ENCODE measurements at regions not wholly inside any gene's neighbourhood (a gene's known extent, or its start where the extent isn't known, plus 50 kb on each side); places are given as distances from the start of the nearest gene placed in this dataset.
"Not testable (repeated sequence)": the region's sequence is repeated elsewhere in the genome, so short reads cannot be mapped to it uniquely, and the experiment has no call there.

DNA sequence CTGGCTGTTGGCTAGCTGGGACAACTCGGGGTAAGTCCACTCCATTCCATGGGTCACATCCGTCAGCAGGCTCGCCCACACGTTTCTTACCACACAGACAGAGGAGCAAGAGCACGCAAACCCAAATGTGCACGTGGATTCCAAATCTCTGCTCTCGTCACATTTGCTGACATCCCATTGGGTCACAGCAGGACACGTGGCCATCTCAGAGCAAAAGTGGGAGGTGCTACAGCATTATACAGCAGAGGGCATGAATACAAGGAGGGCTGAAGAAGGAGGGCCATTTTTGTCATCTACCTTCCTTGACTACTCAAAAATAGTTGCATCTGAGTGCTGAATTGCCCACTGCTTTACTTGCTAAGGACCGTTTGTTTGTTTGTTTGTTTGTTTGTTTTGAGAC lies 84.7 kb downstream of the RBBP6 start:
- no peak for DNase-seq

DNA sequence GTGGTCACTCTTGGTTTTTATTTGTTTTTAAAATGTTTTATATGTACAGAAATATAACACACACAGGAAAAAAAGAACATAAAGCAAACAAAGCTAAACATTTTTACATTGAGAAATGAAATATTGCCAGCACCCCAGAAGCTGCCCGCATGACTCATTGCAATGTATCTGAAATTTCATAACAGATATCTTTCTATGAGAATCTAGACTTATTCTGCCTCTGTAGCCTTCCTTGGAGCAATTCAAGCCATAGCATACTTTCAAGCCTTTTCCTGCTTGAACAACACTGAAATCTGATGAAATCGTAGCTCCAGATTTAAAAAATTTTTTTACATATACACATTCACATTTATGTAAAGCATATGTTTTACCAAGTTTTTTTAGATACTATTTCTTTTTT lies 86.9 kb downstream of the RBBP6 start:
- no peak for DNase-seq

DNA sequence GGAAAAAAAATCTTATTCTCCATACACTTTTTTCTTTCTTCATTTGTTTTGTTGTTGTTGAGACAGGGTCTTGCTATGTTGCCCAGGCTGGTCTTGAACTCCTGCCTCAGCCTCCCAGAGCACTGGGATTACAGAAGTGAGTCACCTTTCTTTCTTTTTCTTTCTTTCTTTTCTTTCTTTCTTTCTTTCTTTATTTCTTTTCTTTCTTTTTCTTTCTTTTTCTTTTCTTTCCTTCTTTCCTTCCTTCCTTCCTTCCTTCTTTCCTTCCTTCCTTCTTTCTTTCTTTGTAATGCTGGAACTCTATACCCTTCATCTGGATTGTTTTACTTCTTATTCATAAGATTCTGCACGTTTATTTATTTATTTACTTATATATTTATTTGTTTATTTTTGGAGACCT lies 94.5 kb upstream of the TNRC6A start:
- DNase-seq, result no peak

DNA sequence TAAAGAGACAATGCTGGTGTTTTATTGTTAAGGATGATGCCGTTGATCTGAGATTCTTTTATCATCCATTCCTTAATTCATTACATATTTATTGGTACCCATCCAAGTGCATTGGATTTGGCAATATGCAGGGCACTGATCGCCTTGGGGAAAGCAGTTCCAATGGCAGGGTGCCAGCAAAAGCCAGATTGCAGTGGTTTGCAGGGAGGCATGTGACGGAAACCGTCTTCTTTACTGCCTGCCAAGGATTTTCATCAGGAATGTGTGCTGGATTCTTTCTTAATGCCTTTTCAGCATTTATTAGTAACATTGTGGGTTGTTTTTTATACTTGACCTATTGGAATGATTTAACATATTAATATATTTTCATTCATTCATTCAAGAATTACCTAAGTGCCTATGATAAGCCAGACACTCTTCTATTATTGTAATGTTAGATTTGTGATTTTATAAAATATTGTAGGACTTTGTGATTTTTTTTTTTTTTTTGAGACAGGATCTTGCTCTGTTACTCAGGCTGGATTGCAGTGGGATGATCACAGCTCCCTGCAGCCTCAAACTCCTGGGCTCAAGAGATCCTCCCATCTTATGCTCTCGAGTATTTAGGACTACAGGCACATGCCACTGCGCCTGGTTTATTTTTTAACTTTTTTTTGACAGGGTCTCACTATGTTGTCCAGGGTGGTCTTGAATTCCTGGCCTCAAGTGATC lies 93.4 kb upstream of the TNRC6A start:
- DNase-seq, result no peak

DNA sequence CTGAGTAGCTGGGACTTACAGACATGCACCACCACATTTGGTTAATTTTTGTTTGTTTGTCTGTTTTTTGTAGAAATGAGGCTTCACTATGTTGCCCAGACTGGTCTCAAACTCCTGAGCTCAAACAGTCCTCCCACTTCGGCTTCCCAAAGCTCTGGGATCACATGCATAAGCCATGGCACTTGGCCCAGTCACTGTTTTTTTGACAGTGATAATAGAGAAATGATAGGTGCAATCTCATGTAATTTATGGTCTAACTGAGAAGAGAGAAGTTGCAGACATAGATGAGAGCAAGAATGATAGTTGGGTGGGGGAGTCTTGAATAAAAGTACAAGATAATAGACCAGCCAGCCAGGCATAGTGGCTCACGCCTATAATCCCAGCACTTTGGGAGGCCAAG lies 89.7 kb upstream of the TNRC6A start:
- DNase-seq, result no peak

DNA sequence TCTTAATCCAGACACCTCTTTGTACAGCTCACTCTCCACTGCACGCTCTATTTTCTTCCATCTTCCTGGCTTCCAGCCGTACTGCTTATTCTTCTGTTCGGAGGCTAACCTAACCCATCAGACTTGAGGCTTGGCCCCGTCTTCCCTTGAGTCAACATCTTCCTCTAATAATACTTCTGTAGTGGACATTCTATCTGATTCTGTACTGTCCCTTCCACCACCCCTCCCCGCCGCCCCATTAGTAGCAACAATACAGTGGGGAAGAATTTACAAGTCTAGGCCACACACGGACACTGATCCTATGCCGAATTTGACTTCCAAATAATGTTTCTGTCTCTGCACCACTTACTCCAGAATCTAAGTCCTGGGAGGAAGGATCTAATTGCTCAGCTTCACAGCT lies 86.0 kb upstream of the TNRC6A start:
- no peak for DNase-seq

DNA sequence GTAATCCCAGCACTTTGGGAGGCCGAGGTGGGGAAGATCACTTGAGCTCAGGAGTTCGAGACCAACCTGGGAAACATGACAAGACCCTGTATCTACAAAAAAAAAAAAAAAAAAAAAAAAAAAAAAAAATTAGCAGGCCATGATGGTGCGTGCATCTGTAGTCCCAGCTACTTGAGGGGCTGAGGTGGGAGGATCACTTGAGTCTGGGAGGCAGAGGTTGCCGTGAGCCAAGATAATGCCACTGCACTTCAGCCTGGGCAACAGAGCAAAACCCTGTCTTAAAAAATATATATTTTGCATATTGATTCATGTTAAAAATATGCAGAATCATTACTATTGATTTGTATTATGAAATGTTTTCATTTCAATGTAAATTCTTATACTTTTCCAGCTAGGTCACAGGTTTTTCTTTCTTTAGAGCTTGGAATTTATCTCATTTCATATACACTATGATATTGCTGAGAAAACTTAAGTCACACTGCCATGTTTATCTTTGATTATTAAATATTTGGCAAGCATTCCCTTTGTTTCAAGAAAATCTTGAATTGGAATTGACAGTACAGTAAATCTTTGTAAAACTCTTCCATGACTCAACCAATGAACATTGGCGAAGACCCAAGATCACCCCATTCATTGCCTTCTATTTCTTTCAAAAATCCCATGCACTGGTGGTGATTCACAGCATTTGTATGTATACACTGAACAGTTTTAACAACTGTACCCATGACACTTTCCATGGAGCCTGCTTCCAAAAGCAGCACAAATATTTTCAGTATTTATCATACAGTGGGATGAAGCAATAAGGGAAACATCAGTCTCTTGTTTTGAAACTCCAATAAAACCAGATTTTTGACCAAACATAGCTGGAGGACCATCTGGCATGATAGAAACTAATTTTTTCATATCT lies 83.5 kb upstream of the TNRC6A start:
- DNase-seq, result no peak

DNA sequence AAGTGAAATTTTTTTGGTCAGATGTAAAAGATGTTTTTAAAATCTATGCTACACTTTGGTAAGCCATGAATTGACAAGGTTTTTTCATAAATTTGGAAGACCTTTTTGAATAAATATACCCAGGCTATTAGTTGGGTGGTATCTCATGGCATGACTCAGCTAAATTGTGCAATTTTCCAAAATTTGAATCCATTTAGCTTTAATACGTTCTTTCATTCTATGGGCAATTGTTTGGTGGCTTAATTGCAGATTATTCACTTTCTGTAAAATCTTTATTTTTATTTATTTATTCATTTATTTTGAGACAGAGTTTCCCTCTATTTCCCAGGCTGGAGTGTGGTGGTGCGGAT lies 82.8 kb upstream of the TNRC6A start:
- DNase-seq, result no peak

DNA sequence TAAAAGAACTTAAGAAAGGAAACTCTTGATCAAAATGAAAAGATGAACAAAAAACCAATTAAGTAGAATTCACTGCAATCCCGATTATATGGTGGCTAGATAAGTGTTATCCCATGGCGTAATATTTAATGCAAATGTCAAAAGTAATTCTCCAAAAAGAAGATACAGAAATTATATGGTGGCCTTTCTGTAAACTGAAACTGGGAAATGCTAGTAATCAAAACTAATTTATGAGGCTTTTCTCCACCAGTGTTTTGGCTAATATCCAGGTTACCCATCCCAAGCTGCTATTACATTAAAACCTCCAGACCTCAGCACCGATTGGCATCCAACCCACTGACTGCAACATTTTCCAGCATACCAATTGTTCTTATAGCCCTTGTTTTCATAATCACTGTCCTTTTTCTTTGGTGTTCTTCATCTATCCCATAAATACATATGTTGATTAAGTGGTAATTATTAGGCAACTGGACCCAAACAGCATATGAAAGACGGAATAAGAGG lies 77.2 kb upstream of the TNRC6A start:
- no peak for DNase-seq

DNA sequence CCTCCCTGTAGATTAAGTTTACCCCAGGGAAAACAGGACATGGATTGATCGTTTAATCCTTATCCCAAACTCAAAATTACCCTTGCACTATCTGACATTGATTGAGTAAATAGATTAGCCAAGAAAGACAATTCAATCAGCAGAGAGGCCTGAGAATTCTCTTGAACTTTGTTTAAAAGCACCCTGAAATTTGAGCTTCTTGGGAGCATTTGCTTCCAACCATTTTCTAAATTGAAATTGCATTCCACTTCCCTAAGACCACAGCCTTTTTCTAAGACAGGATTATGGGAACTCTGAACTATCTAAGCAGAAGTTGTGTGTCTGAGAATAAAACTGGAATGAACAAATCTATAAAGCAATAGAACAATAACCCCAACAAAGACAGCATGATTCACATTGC lies 76.6 kb upstream of the TNRC6A start:
- DNase-seq, result no peak

DNA sequence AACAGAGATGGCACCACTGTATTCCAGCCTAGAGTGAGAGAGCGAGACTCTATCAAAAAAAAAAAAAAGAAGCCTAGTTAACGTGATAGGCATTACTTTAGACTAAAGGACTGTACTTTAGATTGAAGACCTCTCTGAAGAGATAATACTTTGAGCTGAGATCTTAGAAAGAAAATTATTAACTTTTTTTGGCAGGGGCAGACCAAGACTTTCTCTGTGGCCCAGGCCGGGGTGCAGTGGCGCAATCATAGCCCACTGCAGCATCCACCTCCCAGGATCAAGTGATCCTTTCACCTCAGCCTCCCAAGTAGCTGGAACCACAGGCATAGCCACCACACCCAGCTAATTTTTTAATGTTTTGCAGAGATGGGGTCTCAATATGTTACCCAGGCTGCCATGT lies 75.7 kb upstream of the TNRC6A start:
- DNase-seq, result no peak

DNA sequence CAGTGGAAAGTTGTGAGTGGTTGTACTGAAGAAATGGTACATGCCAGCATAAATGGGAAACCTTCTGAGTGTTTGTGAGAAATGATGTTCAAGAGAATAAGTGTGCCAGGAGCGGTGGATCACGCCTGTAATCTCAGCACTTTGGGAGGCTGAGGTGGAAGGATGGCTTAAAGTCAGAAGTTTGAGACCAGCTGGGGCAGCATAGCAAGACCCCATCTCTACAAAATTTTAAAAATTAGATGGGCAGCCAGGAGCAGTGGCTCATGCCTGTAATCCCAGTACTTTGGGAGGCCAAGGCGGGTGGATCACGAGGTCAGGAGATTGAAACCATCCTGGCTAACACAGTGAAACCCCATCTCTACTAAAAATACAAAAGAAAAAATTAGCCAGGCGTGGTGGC lies 63.5 kb upstream of the TNRC6A start:
- not testable (repeated sequence) for DNase-seq

DNA sequence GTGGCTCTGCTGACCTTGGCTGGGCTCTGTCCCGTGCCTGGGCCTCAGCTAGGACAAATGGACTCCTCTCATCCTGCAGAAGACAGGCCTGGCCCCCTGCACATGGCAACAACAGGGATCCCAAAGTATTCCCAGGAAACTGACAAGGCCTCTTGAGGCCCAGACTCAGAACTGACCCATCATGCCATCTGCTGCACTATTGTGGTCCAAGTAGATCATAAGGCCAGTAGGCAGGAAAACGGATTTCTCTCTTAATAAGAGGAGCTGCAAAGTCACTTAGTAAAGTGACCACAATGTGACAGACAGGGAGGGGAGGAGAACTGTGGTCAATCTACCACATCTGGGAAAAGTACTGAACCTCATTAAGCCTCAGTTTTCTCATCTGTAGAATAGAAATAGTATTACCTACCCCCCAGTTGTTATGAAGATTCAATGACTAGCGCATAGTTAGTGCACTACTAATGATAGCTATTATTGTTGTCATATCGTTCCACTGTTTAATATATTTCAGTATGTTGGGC lies 62.1 kb upstream of the TNRC6A start:
- DNase-seq, result no peak

DNA sequence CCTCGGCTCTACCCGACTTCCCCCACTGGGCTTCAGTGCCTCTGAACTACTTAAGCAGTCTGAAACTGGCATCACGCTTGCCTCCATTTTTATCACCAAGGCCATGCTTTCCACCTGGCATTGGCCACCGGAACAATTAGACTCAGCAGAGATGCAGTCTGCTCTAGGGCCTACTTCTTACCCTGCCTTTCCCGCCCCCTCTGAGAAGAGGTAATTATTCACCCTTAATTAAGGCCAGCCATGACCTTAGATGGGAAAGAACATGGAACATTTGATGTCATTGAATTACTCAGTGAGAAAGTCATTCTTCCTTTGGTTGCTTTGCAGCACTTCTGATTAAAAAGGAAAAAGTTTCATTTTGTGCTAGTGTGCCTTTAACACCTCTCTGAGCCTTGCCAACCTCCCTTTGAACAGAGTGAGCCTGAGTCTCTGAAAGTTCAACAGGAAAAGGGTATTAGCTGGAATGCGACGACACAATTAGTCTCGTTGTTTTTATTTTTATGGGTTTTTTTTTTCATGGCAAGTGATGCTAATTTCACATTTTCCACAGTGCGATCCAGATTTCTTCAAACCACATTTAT lies 60.9 kb upstream of the TNRC6A start:
- peak; percentile 35 for DNase-seq

DNA sequence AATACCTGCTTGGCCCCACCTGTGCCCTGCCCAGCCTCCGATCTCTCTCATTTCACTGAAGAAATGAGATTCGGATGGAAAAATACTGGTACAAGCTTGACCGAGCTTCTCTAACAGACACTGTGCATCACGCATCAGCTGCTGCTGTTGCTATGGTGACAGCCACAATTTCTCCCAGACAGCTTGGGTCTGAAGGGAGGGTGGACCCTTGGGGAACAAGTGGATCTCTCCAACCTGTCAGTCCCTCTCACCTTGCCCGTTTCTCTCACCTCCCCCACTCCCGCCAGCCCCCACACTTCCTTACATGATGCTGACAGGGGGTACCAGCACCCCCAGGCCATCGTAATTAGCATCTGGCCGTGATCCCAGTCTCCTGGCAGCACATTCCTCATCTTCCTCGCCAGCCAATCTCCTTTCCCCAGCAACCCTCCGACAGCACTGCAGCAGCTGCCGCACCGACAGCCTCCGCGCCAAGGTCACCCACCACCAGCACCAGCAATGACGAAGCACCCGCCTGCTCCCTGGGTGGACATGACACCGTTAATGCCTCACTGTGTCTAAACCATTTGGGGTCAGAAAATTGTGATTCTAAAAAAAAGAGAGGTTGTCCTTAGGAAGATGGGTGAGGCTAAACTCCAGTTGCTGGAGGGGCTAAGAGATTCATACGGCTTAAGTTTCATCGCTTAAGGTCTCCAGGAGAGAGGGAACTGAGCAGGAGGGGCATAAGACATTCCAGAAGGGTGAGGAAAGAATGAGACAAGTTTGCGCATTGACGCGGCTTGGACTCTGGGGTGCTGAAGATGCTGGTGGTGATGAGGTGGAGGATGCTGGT lies 58.6 kb upstream of the TNRC6A start:
- no peak for DNase-seq

DNA sequence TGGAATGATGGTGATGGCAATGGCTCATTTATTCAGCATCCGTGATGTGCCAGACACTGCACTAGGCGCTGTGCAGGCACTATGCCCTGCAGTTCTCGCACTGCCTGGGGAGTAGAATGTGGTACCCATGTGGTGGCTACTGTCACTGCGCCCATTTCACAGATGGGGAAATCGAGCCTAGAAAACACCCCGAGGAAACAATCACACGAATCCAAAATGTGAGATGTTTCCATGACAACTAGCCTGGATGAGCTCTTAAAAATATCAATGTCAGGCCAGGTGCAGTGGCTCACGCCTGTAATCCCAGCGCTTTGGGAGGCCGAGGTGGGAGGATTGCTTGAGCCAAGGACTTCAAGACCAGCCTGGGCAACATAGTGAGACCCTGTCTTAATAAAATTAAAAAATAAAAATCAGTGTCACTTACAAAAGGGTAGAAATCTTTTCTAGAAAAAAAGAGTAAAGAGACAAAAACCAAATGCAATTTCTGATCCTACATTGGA lies 57.9 kb upstream of the TNRC6A start:
- no peak for DNase-seq

DNA sequence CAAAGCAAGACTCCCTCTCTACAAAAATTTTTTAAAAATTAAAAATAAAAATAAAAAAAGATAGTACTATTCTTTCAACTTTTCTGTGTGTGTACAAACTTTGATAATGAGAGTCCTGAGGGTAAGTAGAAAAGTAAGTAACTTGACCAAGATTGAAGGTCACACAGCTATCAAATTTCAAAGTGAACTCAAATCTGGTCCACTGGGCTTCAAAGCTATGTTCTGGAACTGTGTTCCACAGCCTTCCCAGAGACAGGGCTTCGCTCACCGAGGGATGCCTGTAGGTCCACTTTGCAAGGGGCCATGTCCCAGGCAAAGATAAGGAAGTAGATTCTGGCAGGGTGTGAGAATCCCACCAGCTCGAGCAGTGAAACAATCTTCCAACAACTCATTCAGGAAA lies 56.3 kb upstream of the TNRC6A start:
- DNase-seq, result no peak

DNA sequence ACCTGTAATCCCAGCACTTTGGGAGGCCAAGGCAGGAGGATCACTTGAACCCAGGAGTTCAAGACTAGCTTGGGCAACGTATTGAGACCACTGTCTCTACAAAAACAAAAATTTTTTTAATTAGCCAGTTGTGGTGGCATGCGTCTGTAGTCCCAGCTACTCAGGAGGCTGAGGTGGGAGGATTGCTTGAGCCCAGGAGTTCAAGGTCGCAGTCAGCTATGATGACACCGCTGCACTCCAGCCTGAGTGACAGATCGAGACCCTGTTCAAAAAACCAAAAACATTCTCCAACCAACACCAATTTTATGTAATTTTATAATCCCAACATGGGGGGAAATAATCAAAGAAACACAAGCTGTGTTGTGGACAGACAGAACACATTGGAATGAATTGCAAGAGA lies 54.6 kb upstream of the TNRC6A start:
- DNase-seq, result no peak

DNA sequence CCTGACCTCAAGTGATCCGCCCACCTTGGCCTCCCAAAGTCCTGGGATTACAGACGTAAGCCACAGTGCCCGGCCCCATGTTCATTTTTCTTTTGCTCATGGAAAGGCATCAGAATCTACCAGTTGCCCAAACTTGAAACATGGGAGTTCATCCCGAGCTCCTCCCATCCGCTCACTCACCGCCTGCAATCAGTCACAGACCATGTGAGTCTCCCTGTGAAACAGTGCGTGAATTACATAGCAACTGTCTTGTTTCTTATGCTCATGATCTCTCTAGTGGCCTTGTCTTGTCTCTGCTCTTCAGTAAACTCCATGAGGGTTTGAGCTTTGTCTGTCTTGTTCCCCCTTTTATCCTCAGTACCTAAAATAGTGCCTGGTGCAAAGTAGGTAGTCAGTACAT lies 52.1 kb upstream of the TNRC6A start:
- DNase-seq, result no peak

Data from activated CD4-positive, CD25-positive, alpha-beta regulatory T cell treated with anti-CD3 and anti-CD28 coated beads, Interleukin-2, amount 50 U/mL, for 72 hours (primary cell).